WERI-Rb-1 (cell line): ENCODE measurements at regions not wholly inside any gene's neighbourhood (a gene's known extent, or its start where the extent isn't known, plus 50 kb on each side); places are given as distances from the start of the nearest gene placed in this dataset.

Experiments
- DNase-seq: peaks from one replicate; pipeline ENCODE4 v3.0.0-alpha.2; 2020
- H3K27ac ChIP-seq: fragments of 250-450 bp; sonication (Bioruptor Pico); 2 replicates; pipeline ENCODE4 v1.5.1; 2020; ENCODE audit warnings: mild to moderate bottlenecking, moderate library complexity
- H3K27me3 ChIP-seq: fragments of 250-450 bp; sonication (Bioruptor Pico); 2 replicates; pipeline ENCODE4 v1.5.1; 2021; ENCODE audit warnings: mild to moderate bottlenecking, low read depth, moderate library complexity; ENCODE audit not compliant: insufficient read depth, severe bottlenecking
- H3K36me3 ChIP-seq: fragments of 250-450 bp; sonication (Bioruptor Pico); 2 replicates; pipeline ENCODE4 v1.5.1; 2020; ENCODE audit warnings: mild to moderate bottlenecking, moderate library complexity
- H3K4me3 ChIP-seq: 2 replicates; pipeline ENCODE4 v1.5.1; 2011; ENCODE audit warnings: low read depth, mild to moderate bottlenecking, control low read depth, low read length
- H3K9me3 ChIP-seq: fragments of 250-450 bp; sonication (Bioruptor Pico); 2 replicates; pipeline ENCODE4 v1.5.1; 2021; ENCODE audit warnings: mild to moderate bottlenecking, moderate library complexity; ENCODE audit not compliant: severe bottlenecking
- TF ChIP-seq, protein P1 (sequence below): IDR thresholded peaks from 2 replicates; pipeline ENCODE4 v1.5.1; 2011; ENCODE audit warnings: low read depth, mild to moderate bottlenecking, control low read depth, inconsistent platforms, low read length

DNA sequence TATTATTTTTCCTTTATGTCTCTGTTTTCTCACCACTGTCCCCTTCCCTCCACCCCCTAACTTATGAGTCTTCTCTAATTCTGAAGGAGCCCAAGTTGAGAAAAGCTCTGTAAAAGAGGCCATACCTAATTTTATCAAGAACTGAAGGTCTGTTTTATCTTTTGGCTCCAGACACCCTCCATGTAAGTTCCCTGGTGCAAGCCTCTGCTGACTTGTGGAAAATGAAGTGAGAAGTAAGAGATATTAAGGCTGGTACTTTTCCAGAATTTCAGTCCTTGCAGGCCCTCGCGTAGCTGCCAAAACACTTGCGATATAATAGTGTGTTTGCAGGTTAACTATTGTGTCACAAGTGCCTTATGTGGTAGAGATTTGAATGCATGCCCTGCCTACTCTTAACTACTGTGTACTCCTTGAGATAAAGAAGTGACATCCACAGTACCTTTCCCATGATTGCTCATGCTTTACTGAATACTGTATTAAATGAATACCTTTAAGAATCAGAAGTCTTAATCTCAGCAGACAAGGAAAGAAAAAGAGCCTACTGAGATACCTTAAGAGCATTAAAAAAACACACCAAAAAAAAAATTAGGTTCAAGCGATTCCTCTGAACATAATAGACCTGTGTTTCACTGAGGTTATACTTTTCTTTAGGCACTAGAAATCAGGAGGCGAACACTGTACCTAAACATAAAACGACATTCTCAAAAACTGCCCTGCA lies 143.6 kb upstream of the ZNF184 start:
- no peak for DNase-seq
- peaks cover 99% of the 10 kb centered on the region for H3K27me3 ChIP-seq
- TF ChIP-seq, protein P1, sequence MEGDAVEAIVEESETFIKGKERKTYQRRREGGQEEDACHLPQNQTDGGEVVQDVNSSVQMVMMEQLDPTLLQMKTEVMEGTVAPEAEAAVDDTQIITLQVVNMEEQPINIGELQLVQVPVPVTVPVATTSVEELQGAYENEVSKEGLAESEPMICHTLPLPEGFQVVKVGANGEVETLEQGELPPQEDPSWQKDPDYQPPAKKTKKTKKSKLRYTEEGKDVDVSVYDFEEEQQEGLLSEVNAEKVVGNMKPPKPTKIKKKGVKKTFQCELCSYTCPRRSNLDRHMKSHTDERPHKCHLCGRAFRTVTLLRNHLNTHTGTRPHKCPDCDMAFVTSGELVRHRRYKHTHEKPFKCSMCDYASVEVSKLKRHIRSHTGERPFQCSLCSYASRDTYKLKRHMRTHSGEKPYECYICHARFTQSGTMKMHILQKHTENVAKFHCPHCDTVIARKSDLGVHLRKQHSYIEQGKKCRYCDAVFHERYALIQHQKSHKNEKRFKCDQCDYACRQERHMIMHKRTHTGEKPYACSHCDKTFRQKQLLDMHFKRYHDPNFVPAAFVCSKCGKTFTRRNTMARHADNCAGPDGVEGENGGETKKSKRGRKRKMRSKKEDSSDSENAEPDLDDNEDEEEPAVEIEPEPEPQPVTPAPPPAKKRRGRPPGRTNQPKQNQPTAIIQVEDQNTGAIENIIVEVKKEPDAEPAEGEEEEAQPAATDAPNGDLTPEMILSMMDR: no peak
- peaks cover 2% of the 10 kb centered on the region for H3K9me3 ChIP-seq
- no peaks in the 10 kb centered on the region for H3K36me3 ChIP-seq
- H3K4me3 ChIP-seq: no peak overlapping the region
- no peak overlapping the region for H3K27ac ChIP-seq

DNA sequence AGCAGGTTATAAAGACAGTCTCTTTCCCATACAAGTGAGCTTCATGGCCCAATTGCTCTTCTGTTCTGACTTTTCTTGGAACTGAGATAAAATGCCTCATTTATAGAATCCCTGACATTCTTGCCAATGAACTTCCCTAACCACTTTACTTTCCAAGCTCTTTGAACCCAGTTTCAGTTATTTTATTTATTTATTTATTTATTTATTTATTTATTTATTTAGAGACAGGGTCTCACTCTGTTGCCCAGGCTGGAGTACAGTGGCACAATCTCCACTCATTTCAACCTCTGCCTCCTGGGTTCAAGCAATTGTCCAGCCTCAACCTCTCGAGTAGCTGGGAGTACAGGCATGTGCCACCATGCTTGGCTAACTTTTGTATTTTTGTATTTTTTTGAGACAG lies 138.5 kb upstream of the ZNF184 start:
- TF ChIP-seq, protein P1: no peak
- Histone ChIP-seq H3K27me3 (peaks cover 95% of the 10 kb centered on the region), H3K27ac (no peak overlapping the region), H3K36me3 (no peaks in the 10 kb centered on the region), H3K4me3 (no peak overlapping the region), H3K9me3 (peaks cover 3% of the 10 kb centered on the region)
- DNase-seq: no peak

DNA sequence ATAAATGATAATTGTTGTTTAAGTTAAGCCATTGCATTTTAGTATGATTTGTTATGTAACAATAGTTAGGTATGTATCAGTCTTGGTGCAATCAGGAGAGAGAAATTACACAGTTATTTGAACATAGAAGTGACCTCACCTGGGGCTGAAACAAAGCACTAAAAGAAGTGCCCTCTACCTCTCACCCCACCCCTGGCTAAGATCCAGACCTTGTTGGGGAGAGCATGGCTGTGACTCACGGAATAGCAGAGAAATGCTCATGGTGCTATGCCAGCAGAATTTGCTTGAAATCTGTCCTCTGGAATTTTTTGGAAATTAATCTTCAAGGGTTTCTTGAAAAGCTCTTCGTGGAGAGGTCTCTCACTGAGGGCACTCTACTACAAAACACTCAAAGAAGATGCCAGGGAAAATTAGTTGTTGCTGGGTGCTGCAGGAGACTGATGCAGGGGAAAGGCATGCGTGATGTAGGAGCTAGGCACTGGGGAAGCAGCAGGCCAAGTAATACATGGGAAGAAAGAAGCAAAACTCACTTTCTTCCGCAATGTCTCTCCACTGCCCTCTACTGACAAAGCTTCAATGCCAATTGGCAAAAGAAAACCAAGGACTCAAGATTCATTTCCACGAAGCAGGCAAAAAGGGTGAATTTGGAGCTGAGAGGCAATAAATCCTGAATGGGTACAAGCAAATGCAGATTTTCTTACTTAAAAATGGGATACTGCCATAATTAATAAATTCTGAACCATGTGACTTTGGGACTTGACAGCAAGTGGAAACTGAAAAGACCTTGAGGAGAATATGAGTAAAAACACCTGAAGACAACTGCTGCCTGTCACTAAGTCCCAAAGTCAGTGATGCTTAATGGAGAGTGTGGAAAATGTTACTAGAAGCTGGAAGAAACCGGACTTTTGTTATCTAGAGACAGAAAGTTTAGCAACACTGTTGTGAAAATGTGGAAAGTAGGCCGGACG lies 136.3 kb upstream of the ZNF184 start:
- TF ChIP-seq, protein P1: peak; percentile 94
- Histone ChIP-seq H3K27ac (no peak overlapping the region), H3K27me3 (peaks cover 95% of the 10 kb centered on the region), H3K36me3 (no peaks in the 10 kb centered on the region), H3K9me3 (peaks cover 22% of the 10 kb centered on the region), H3K4me3 (no peak overlapping the region)
- DNase-seq: peak; percentile 53

DNA sequence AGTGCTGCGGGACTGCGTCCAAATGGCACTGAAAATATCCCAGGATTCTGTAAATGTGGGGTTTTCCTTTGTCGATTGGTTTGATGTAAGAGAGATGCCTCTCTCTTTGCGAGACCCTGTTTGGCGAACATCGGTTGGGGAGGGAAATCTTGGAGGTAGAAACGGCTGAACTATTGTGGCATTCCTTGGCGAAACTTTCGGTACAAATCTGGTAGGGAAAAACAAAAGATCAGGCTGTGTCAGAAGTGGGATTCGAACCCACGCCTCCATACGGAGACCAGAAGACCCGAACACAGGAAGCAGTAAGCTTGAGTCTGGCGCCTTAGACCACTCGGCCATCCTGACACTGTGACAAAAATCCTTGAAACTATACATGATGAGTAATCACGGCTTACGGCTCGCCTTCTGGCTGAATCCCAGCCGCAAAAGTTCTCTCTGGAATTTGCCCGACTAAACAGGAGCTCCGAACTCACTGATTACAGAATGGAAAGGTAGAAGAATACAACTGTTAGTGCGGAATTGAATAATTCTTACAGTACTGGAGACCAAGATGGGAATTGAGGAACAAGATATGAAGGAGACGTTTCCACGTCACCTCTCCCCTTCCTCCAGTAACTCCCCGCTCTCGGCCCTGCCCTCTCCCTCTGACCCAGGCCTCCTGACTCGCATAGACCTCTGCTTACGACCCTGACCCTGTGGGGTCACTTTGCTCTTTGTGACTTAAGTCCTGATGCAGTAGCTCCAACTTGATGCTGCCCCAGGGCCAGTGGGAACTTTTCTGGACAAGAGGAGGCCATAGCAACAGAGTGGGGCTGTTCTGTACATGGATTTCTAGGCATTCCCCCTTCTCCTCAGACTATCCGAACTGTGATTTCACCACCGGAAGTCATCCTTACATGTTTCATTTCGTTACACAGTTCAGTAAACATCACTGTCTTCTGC lies 132.8 kb upstream of the ZNF184 start:
- Histone ChIP-seq H3K9me3 (peaks cover 48% of the 10 kb centered on the region), H3K27me3 (peaks cover 94% of the 10 kb centered on the region), H3K27ac (no peak overlapping the region), H3K4me3 (no peak overlapping the region), H3K36me3 (no peaks in the 10 kb centered on the region)
- TF ChIP-seq, protein P1: no peak
- no peak for DNase-seq

DNA sequence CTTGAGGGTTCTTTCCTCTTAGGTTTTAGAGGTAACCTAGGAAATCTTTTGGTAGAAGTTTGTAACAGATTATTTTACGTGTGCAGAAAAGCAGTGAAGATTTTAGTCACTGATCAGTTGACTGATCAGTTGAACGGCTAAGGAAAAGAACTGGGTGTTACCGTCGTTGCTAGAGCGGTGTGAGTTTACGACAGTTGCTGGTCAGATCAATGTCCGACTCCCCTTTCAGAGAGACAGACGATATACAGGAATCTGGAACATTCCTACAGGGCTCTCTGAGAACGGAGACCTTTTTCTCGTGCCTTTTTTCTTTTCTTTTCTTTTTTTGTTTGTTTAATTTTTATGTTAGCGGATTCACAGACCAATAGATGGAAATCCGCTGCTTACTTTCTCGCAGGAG lies 132.1 kb upstream of the ZNF184 start:
- Histone ChIP-seq H3K36me3 (no peaks in the 10 kb centered on the region), H3K4me3 (no peak overlapping the region), H3K27ac (no peak overlapping the region), H3K27me3 (peaks cover 96% of the 10 kb centered on the region), H3K9me3 (peaks cover 55% of the 10 kb centered on the region)
- TF ChIP-seq, protein P1: no peak
- no peak for DNase-seq
